NCI-H2196 treated with DMSO at 0.1 percent for 48 hours (cell line): ENCODE measurements at regions not wholly inside any gene's neighbourhood (a gene's known extent, or its start where the extent isn't known, plus 50 kb on each side); places are given as distances from the start of the nearest gene placed in this dataset.

Source experiments
- DNase-seq: peaks from one replicate; lab custom pipeline; 2025; ENCODE audit not compliant: unreplicated experiment; lab: John Stamatoyannopoulos, UW

DNA sequence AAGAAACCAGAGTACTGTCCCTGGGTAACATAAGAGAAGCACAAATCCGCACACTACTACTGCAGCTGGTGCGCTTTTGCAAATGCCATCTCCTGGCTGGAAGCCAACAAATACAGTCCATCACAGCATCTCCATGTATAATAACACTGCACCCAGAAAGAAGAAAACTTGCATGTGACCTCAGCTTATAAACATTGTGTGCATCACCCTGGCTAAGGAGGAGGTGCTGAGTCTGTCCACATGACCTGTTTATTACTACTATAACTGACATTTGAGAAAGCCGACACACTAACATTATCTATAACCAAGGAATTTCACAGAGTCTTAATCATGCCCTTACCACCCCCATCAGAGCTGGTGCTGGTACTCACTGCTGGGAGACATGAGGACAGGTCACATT, 516.8 kb downstream of the CFAP47 start:
- no peak for DNase-seq

- no peak for DNase-seq
These were observed 523.5 kb downstream of the CFAP47 start for GRCh38 chrX:36443007-36443406.

GRCh38 chrX:36445566-36445965, 526.0 kb downstream of the CFAP47 start:
- no peak for DNase-seq

DNA sequence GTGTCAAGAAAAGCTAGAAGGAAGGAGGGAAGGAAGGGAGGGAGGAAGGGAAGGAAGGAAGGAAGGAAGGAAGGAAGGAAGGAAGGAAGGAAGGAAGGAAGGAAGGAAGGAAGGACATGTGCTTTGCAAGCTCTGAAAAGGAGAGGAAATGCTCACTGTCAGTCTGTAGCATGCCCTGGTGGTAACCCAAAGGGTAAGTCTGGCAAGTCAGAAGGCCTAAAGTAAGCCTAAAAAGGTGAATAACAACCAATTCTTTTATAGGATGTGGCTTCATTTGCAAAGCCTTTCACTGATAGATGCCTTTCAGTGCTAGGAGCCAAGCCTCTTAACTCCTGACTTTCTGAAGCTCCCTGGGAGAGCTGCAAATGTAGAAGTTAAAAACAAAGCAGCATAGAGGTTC, 542.6 kb downstream of the CFAP47 start:
- no peak for DNase-seq

- DNase-seq, result no peak
These were observed 527.6 kb upstream of the FAM47C start for GRCh38 chrX:36480441-36480990.

DNA sequence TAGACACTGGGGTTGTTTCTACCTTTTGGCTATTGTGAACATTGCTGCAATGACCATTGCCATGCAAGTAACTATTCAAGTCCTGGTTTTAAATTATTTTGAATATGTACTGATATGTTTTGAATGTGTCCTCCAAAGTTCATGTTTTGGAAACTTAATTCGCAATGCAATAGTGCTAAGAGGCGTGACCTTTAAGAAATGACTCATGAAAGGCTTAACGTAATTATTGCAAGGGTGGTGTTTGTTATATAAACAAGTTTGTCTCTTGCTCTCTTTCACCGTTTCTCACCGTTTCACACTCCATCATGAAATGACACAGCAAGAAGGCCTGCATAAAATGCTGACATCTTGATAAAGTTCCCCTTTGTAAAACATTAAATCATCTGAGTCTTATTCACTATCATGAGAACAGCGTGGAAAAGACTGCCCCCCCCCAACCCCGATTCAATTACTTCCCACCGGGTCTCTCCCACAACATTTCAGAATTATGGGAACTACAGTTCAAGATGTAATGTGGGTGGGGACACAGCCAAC, 506.9 kb upstream of the FAM47C start:
- DNase-seq, result no peak

DNA sequence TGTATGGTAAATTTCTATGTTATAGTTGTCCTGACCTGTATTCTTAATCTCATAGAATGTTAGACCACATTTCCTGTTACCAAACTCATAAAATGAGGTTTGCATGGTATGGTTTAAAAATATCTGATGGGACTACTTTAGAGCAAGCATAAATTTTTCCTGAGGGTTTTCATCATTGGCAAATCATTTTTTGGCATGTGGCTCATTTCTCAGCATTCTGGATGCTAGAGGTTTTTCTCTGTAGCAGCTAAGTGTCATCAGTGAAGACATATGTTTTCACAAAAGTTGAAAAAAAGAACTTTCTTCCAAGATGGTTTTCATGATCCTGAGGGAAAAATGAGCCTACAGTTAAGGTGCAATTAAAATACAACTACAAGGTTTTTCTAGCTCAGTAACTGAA, 503.5 kb upstream of the FAM47C start:
- no peak for DNase-seq

DNA sequence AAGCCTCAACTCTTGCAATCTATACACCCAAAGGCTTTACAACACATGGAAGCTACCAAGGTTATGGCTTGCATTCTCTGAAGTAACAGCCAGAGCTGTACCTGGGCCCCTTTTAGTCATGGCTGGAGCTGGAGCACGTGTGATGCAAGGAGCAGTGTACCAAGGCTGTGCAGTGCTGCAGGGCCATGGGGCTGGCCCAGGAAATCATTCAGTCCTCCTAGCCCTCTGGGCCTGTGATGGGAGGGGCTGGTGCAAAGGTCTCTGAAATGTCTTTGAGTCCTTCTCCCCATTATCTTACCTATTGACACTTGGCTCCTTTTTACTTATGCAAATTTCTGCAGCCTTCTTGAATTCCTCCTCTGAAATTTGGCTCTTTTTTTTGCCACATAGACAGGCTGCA, 500.1 kb upstream of the FAM47C start:
- DNase-seq, result no peak

DNA sequence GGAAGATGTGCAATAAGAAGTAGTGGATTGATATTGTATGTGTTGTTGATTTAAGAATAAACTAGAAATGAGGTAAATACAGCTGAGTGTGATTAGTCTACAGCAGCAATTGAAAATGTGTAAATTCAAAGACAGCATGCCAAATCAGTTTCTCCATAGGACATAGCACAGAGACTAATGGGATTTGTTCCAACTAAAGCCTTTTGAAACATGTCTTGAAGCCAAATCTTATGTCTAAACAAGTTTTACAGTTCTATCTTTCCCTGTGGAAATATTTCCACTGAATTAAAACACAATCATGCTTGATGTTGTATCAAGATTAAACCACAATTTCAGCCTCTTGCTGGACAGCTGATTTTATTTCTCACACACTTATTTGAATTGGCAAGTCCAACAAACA, 497.4 kb upstream of the FAM47C start:
- no peak for DNase-seq

DNA sequence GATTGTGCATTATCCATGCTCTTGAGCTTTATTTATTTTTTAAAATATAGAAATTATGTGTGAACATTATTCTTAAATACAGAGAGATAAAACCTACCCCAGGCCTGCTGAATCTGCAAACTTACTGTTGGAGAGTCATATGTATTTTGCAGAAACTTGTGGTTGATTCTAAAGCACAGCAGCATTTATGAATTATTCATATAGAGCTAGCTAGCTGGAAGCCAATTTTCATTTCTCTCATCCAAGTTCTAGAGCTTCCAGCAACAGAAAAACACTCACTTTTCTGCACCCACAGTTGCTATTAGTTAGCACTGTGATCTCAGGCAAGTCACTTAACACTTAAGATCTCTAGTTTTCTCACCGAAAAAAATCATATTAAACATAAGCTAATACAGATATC, 479.5 kb upstream of the FAM47C start:
- no peak for DNase-seq

GRCh38 chrX:36534900-36535299, 473.3 kb upstream of the FAM47C start:
- no peak for DNase-seq

- DNase-seq, result no peak
These were observed 464.7 kb upstream of the FAM47C start for GRCh38 chrX:36543499-36543898.

- no peak for DNase-seq
These were observed 445.2 kb upstream of the FAM47C start for GRCh38 chrX:36562986-36563385.

DNA sequence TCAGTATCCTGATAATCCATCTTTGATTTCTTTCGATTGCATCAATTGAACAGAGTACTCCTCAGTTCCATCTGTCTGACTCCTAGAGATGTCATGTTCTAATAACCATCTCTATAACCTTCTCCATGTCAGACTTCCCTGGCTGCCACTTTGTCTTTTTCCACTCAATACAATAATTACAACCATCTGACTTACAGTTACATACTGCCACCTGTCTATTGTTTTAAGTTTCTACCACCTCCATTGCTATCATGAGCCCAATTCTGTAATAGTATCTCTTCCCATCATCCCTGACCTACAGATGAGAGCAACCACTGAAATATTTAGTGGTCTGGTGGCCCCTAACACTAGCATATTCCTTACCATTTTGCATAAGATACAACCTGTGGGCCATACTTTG, 439.2 kb upstream of the FAM47C start:
- DNase-seq, result no peak

GRCh38 chrX:36573720-36574119, 434.4 kb upstream of the FAM47C start:
- DNase-seq, result no peak

DNA sequence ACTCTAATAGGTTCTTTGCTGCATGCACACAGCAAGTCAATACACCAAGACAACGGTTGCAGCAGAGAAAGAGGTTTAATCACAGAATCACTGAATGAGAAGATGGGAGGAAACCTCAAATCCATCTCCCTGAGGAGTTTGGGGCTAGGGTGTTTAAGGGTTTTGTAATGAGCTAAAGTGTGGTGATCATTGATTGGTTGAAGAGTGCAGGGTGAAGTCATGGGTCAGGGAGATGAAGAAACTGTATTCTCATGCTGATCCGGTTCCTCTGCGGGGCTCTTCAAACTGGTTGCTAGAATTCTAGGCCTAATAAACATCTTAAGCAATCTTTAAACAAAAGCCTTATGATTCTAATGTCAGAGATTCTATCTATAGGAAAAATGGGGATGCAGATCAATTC, 432.5 kb upstream of the FAM47C start:
- no peak for DNase-seq

GRCh38 chrX:36577006-36577405, 431.2 kb upstream of the FAM47C start:
- DNase-seq, result no peak

DNA sequence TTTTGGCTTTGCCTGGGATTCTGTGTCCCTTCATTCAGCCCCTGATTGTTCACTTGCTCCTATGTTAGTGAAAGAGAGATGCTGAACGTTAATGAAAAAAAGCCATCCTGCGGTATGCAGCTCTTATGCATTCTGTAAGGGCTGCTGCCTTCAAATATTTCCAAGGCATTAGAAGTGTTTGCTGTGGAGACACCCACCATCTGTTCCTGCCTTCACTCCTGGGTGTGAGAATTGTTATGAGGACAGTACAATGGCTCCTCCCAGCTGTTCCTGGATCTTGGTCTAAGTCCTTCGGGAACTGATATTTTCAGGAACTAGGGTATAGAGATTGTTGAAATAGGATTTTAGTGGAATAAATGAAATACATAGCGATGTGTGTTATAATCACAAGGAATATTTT, 427.1 kb upstream of the FAM47C start:
- DNase-seq, result no peak

GRCh38 chrX:36583674-36584073, 424.5 kb upstream of the FAM47C start:
- DNase-seq, result no peak

GRCh38 chrX:36609616-36610585, 398.3 kb upstream of the FAM47C start:
- DNase-seq, result no peak

DNA sequence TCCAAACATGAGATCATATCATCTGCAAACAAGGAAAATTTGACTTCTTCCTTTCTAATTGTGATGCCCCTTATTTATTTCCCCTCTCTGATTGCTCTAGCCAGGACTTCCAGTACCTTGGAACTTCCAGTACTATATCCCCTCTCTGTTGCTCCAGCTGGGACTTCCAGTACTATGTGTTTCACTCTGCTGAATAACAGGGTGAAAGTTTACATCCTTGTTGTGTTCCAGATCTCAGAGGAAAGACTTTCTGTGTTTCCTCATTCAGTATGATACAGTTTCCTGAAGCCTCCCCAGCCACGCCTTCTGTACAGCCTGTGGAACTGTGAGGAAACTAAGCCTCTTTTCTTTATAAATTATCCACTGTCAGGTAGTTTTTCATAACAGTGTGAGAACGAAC, 381.3 kb upstream of the FAM47C start:
- DNase-seq, result no peak

- DNase-seq, result no peak
These were observed 367.9 kb upstream of the FAM47C start for GRCh38 chrX:36640232-36640631.
